ENCODE measurements at regions not wholly inside any gene's neighbourhood (a gene's known extent, or its start where the extent isn't known, plus 50 kb on each side); places are given as distances from the start of the nearest gene placed in this dataset.

DNA sequence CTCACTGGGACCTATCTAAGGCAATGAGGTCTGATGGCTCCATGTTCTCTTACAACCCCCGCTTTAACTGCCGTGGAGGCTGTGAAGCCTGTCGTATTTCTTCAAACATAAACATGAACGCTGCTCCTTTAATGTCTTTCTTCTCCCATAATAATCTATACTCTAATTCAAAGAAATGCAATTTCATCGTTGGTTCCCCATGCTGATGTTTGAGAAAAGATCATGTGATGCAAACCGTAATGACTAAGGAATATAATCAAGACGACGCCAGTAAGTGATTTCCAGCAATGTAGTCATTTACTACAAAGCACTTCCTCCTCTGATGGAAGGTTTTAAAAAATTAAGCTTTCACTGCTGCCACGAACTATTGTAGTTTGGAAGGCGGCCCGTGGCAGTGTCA lies 102.6 kb upstream of the NEBL start:
- TF ChIP-seq CTCF (IDR thresholded peaks at IDR 0.05) (no peak), POLR2A (IDR thresholded peaks at IDR 0.05) (no peak), POLR2AphosphoS5 (IDR thresholded peaks at IDR 0.05) (no peak)
